ENCODE measurements at regions not wholly inside any gene's neighbourhood (a gene's known extent, or its start where the extent isn't known, plus 50 kb on each side); places are given as distances from the start of the nearest gene placed in this dataset.

DNA sequence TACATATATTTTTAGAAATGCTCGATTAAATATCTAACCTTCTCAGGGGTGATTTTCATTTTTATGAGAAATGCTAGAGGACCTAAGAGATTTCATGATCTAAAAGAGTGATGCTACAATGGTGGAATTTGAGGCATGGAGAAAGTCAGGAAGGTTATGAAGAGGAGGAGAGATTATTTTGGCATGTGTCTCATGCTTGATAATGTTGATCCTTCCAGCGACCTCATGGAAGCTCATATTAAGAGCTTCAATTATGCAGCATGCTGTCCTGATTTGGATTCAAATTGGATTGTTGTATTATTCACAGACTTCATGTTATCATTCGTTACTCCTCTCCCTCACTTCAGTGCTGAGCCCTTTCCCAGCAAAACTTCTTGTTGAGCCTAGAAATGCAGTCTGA, 112.5 kb downstream of the RAP2B start:
- no peak for TF ChIP-seq MAX (IDR thresholded peaks at IDR 0.05)
- TF ChIP-seq RAD21 (IDR thresholded peaks at IDR 0.05; ENCODE audit: low read depth), result no peak
- H2AFZ ChIP-seq (ENCODE audit: low read depth, low read length, poor library complexity, severe bottlenecking), result no peak overlapping the region
- no peaks in the 10 kb centered on the region for H3K79me2 ChIP-seq (ENCODE audit: insufficient read depth, low read length)
- H3K4me1 ChIP-seq (ENCODE audit: control insufficient read depth in 1 of 2, insufficient read depth in 2 of 2, low read length in 2 of 2), result no peaks in the 10 kb centered on the region
- H3K4me3 ChIP-seq (replicated peaks in 1 of 2; ENCODE audit: low read depth in 1 of 2, low read length in 2 of 2), result no peak overlapping the region
- RAD21 ChIA-PET (ENCODE audit: low non-redundant PET in 1 of 2, low total read pairs in 2 of 2, uncharacterized antibody in 2 of 2, unreplicated experiment in 2 of 2), result no interaction called here
- no peaks in the 10 kb centered on the region for H3K9me2 ChIP-seq (ENCODE audit: insufficient read depth)
- H3K9me3 ChIP-seq (ENCODE audit: control insufficient read depth in 1 of 2, insufficient read depth in 1 of 2, low read depth in 1 of 2, low read length in 2 of 2), result no peaks in the 10 kb centered on the region
- no peaks in the 10 kb centered on the region for H3K36me3 ChIP-seq (ENCODE audit: control insufficient read depth in 1 of 2, insufficient read depth in 2 of 2, low read length in 2 of 2)
- no peaks in the 10 kb centered on the region for H4K20me1 ChIP-seq (ENCODE audit: insufficient read depth)
- intact Hi-C loops (cut with micrococcal nuclease), result no loop called here
- BruUV-seq (replicated peaks), result no TSS peak
- no peak for ATAC-seq
- no peak overlapping the region for H3K9ac ChIP-seq (ENCODE audit: low read length)
- H3K27ac ChIP-seq (ENCODE audit: low read depth, low read length), result no peak overlapping the region
- POLR2A ChIA-PET, result no interaction called here
- H3K27me3 ChIP-seq (ENCODE audit: insufficient read depth, low read length), result no peaks in the 10 kb centered on the region
- CTCF ChIA-PET, result no interaction called here
- no peak overlapping the region for H3K4me2 ChIP-seq (ENCODE audit: low read length)
- no peak for DNase-seq (ENCODE audit: low read depth, low spot score)

DNA sequence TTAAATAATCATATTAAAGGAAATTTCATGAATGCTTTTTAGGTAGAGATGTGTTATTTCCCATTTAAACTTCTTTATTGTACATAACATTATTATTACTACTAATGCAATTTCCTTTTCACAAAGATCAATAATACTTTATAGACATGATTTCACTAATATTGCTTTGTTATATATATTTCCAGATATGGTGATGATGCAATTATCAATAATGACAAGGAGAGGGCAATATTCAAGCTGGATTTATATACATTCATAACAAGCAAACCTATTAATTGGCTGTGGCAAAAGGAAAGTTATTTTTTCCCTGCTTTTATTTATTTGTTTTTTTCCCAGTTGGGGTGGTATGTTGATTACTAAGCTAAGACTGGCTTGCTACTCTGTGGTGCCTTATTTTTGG, 113.5 kb downstream of the RAP2B start:
- no peaks in the 10 kb centered on the region for H3K36me3 ChIP-seq (ENCODE audit: control insufficient read depth in 1 of 2, insufficient read depth in 2 of 2, low read length in 2 of 2)
- TF ChIP-seq SRF (IDR thresholded peaks at IDR 0.05; ENCODE audit: low read depth) (no peak), ATF3 (IDR thresholded peaks at IDR 0.05) (no peak), REST (IDR thresholded peaks at IDR 0.05; ENCODE audit: low read depth) (no peak), TCF7L2 (IDR thresholded peaks at IDR 0.05; ENCODE audit: borderline replicate concordance, extremely low read depth, insufficient read depth, insufficient read length) (no peak), ELF1 (IDR thresholded peaks at IDR 0.05; ENCODE audit: borderline replicate concordance, low read depth) (no peak), YY1 (IDR thresholded peaks at IDR 0.05; ENCODE audit: extremely low read depth, insufficient replicate concordance, low read depth, low read length) (no peak), EZH2 (IDR thresholded peaks at IDR 0.05) (no peak), RAD21 (IDR thresholded peaks at IDR 0.05; ENCODE audit: low read depth) (no peak), SP1 (IDR thresholded peaks at IDR 0.05; ENCODE audit: low read depth) (no peak), SIN3A (IDR thresholded peaks at IDR 0.05; ENCODE audit: low read depth) (no peak), POLR2AphosphoS5 (IDR thresholded peaks at IDR 0.05; ENCODE audit: low read depth, low read length) (no peak)
- TF ChIP-seq, protein P1, sequence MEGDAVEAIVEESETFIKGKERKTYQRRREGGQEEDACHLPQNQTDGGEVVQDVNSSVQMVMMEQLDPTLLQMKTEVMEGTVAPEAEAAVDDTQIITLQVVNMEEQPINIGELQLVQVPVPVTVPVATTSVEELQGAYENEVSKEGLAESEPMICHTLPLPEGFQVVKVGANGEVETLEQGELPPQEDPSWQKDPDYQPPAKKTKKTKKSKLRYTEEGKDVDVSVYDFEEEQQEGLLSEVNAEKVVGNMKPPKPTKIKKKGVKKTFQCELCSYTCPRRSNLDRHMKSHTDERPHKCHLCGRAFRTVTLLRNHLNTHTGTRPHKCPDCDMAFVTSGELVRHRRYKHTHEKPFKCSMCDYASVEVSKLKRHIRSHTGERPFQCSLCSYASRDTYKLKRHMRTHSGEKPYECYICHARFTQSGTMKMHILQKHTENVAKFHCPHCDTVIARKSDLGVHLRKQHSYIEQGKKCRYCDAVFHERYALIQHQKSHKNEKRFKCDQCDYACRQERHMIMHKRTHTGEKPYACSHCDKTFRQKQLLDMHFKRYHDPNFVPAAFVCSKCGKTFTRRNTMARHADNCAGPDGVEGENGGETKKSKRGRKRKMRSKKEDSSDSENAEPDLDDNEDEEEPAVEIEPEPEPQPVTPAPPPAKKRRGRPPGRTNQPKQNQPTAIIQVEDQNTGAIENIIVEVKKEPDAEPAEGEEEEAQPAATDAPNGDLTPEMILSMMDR (IDR thresholded peaks at IDR 0.05 in 2 of 3, conservative IDR thresholded peaks at IDR 0.05 in 1 of 3; ENCODE audit: borderline replicate concordance in 1 of 3, insufficient read depth in 1 of 3, low read depth in 2 of 3, low read length in 2 of 3), result no peak
- intact Hi-C loops (cut with micrococcal nuclease), result no loop called here
- RAD21 ChIA-PET (ENCODE audit: low non-redundant PET in 1 of 2, low total read pairs in 2 of 2, uncharacterized antibody in 2 of 2, unreplicated experiment in 2 of 2), result no interaction called here
- DNase-seq (ENCODE audit: low read depth, low spot score) (no peak), ATAC-seq (no peak)
- CTCF ChIA-PET, result no interaction called here
- H3K27ac ChIP-seq (ENCODE audit: low read depth, low read length), result no peak overlapping the region
- no peaks in the 10 kb centered on the region for H3K79me2 ChIP-seq (ENCODE audit: insufficient read depth, low read length)
- H3K27me3 ChIP-seq (ENCODE audit: insufficient read depth, low read length), result no peaks in the 10 kb centered on the region
- no peak overlapping the region for H3K4me3 ChIP-seq (replicated peaks in 1 of 2; ENCODE audit: low read depth in 1 of 2, low read length in 2 of 2)
- no peaks in the 10 kb centered on the region for H3K9me2 ChIP-seq (ENCODE audit: insufficient read depth)
- H3K4me2 ChIP-seq (ENCODE audit: low read length), result no peak overlapping the region
- no peaks in the 10 kb centered on the region for H4K20me1 ChIP-seq (ENCODE audit: insufficient read depth)
- H2AFZ ChIP-seq (ENCODE audit: low read depth, low read length, poor library complexity, severe bottlenecking), result no peak overlapping the region
- no TSS peak for BruUV-seq (replicated peaks)
- no peak overlapping the region for H3K9ac ChIP-seq (ENCODE audit: low read length)
- H3K9me3 ChIP-seq (ENCODE audit: control insufficient read depth in 1 of 2, insufficient read depth in 1 of 2, low read depth in 1 of 2, low read length in 2 of 2), result no peaks in the 10 kb centered on the region
- no peaks in the 10 kb centered on the region for H3K4me1 ChIP-seq (ENCODE audit: control insufficient read depth in 1 of 2, insufficient read depth in 2 of 2, low read length in 2 of 2)
- POLR2A ChIA-PET, result no interaction called here

All from HCT116 (cell line).